ENCODE measurements at regions not wholly inside any gene's neighbourhood (a gene's known extent, or its start where the extent isn't known, plus 50 kb on each side); places are given as distances from the start of the nearest gene placed in this dataset.

DNA sequence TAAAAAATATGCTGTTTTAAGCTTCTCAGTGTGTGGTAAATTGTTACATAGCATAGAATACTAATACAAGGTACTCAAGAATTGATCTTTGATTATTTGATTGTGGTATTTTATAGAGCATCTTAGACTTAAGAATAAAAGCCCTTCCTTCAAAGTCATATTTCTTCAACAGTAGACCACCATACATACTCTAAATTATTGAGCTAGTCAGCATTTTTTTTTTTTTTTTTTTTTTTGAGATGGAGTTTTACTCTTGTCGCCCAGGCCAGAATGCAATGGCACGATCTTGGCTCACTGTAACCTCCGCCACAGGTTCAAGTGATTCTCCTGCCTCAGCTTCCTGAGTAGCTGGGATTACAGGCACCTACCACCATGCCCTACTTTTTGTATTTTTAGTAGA is 436.7 kb upstream of the LUZP2 start:
- Mint-ChIP-seq H3K9me3 (no peaks in the 10 kb centered on the region), H3K36me3 (ENCODE audit: low read depth) (no peaks in the 10 kb centered on the region), H3K4me3 (no peak overlapping the region), H3K27ac (no peak overlapping the region), H3K27me3 (no peaks in the 10 kb centered on the region), H3K4me1 (no peaks in the 10 kb centered on the region)
- ChIA-PET CTCF (no interaction called here), POLR2A (no interaction called here)
- no peak for DNase-seq

DNA sequence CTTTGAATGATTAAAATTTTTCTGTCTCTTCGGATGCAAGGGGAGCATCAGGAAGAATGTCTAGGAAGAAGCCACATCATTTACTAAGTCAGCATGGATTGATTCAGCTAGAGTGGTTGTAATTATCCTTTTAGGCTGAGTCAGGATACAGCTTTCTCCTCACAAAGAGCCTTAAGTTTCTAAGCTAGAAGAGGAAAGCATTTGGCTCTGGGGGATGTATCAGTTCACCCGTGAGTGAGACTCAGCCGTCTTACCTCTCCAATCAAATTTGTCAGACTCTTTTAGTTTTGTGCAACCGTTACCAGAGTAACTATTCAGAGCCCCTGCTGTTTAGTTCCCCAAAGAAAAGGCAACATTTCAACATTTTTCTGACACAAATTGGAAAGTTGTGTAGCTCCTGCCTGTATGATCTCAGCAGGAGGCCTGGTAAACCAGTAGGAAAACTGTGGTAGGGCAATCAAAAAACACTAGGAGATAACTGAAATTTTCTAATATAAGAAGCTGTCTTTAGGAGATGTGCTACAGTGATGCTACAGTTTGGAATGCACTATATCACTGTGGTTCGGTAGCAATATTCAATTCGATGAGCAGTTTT is 432.4 kb upstream of the LUZP2 start:
- ChIA-PET CTCF (interaction anchor here (1.3 kb wide), 1 partner anchor 8 kb away, joined by 3 read pairs; no protein-coding TSS in a partner anchor), POLR2A (no interaction called here)
- H3K27me3 Mint-ChIP-seq, result no peaks in the 10 kb centered on the region
- H3K9me3 Mint-ChIP-seq, result no peaks in the 10 kb centered on the region
- H3K27ac Mint-ChIP-seq, result no peak overlapping the region
- H3K4me1 Mint-ChIP-seq, result no peaks in the 10 kb centered on the region
- H3K36me3 Mint-ChIP-seq (ENCODE audit: low read depth), result no peaks in the 10 kb centered on the region
- H3K4me3 Mint-ChIP-seq, result no peak overlapping the region
- no peak for DNase-seq

DNA sequence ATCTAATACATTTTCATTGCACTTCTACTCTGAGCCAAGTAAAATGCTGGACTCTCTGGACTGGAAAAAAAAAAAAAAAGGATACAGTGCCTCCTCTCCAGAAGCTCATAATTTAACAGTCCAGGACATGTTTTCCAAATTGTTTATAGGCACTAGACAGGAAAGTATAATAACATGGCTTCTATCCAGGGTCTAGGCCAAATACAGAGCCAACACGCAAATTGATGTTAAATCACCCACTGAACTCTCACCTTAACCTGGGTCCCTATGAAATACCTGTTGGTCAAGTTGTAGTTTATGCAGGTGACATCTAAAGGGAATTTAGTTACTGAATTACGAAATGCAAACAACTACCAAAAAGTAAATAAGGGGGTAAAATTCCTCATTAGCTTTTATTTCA is 428.7 kb upstream of the LUZP2 start:
- CTCF ChIA-PET, result no interaction called here
- POLR2A ChIA-PET, result no interaction called here
- no peak overlapping the region for H3K4me3 Mint-ChIP-seq
- H3K9me3 Mint-ChIP-seq, result peaks cover 2% of the 10 kb centered on the region
- H3K4me1 Mint-ChIP-seq, result no peaks in the 10 kb centered on the region
- no peaks in the 10 kb centered on the region for H3K36me3 Mint-ChIP-seq (ENCODE audit: low read depth)
- no peak overlapping the region for H3K27ac Mint-ChIP-seq
- no peak for DNase-seq
- H3K27me3 Mint-ChIP-seq, result no peaks in the 10 kb centered on the region

DNA sequence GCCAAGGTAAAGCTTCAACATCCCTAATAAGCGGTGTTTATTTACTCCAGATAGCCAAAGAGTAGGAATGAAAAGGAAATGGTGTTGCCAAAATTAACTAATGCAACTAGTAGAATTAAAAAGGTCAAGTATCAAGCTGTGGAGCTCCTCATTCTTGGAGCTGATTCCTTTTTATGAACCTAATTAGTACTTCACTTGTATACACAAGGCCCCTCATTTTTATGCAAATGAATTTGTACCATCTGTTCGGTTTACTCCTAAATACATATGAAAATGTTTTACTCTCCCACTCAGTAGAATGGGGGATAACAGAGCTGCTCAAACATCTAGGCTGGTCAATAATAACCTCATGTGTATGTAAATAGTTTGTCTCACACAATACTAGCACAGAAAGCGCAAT is 426.4 kb upstream of the LUZP2 start:
- Mint-ChIP-seq H3K4me3 (no peak overlapping the region), H3K27me3 (no peaks in the 10 kb centered on the region), H3K9me3 (peaks cover 2% of the 10 kb centered on the region), H3K4me1 (no peaks in the 10 kb centered on the region), H3K36me3 (ENCODE audit: low read depth) (no peaks in the 10 kb centered on the region), H3K27ac (no peak overlapping the region)
- CTCF ChIA-PET, result no interaction called here
- POLR2A ChIA-PET, result no interaction called here
- no peak for DNase-seq

DNA sequence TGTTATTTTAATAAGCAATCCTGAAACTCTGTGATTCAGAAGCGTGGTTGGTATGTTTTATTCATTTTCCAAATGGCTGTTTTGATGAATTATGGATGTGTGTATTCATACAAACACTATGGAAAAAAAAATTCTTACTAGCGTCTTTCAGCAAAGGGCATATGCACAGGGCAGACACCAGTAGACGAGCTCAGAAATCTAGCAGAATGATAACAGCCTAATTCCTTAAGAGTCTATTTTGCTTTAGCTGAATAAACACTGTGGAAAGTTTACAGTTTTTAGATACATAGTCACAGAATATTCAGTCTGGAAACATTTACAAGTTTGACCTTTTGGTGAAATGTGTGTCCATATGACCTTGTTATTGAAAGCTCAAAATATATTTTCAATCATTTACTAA is 418.8 kb upstream of the LUZP2 start:
- no peaks in the 10 kb centered on the region for H3K4me1 Mint-ChIP-seq
- DNase-seq, result no peak
- H3K36me3 Mint-ChIP-seq (ENCODE audit: low read depth), result no peaks in the 10 kb centered on the region
- CTCF ChIA-PET, result no interaction called here
- H3K27me3 Mint-ChIP-seq, result no peaks in the 10 kb centered on the region
- H3K9me3 Mint-ChIP-seq, result no peaks in the 10 kb centered on the region
- H3K27ac Mint-ChIP-seq, result no peak overlapping the region
- H3K4me3 Mint-ChIP-seq, result no peak overlapping the region
- POLR2A ChIA-PET, result no interaction called here

DNA sequence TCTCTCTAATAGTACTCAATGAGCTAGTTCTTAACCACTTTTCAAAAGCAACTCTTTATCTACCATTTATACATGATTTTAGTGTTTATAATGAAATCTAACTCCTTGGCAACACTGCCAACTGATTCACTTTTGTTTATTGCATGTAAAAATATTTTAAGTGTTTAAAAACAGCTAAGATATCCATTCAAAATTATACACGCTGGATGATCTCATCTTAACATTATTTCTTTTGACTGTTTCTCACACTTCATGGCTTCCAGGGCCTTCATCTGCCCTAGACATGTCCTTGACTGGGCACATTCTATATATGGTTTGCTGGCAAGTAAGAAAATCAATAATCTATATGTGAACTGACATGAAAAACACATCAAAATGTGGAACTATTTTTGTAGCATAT is 414.6 kb upstream of the LUZP2 start:
- no peaks in the 10 kb centered on the region for H3K4me1 Mint-ChIP-seq
- no peak overlapping the region for H3K4me3 Mint-ChIP-seq
- no peak for DNase-seq
- ChIA-PET POLR2A (no interaction called here), CTCF (no interaction called here)
- no peak overlapping the region for H3K27ac Mint-ChIP-seq
- H3K9me3 Mint-ChIP-seq, result no peaks in the 10 kb centered on the region
- H3K36me3 Mint-ChIP-seq (ENCODE audit: low read depth), result no peaks in the 10 kb centered on the region
- H3K27me3 Mint-ChIP-seq, result no peaks in the 10 kb centered on the region

DNA sequence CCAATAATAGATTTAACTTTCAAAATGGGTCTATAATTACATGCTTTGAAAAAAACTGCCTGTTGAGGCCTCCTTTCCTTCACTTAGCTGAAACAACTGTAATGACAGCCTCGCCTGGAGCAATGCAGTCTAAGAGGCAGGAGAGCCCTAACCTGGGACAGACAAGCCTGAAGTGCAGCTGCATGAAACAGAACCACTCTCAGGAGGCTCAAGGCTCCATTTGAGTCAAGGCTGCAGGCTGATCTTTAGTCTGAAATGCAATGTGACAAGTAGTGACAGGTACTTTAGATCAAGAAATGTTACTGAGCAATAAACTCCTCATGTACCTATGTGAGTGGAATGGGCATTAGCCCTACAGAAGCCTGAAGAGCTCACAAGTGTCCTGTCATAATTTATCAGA is 414.0 kb upstream of the LUZP2 start:
- Mint-ChIP-seq H3K4me3 (no peak overlapping the region), H3K4me1 (no peaks in the 10 kb centered on the region), H3K9me3 (peaks cover 4% of the 10 kb centered on the region), H3K27me3 (no peaks in the 10 kb centered on the region), H3K36me3 (ENCODE audit: low read depth) (no peaks in the 10 kb centered on the region), H3K27ac (no peak overlapping the region)
- DNase-seq, result no peak
- POLR2A ChIA-PET, result no interaction called here
- CTCF ChIA-PET, result no interaction called here

DNA sequence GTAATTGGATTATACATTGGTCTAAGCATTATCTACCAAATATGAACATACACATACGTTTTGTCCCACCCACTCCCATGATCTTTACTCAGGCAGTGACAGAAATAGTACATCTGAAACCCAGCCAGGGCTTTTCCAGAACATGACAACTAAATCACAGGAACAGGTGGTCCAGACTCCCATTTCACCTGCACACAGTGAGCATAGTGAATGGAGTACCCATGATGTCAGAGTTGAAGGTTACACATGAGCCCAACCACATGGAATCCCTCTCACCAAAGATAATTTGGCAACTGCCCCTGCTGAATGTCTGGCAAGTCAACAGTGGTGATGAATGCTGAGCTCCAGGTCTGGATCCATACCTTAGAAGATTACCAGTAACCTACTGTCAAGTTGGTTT is 411.9 kb upstream of the LUZP2 start:
- H3K27ac Mint-ChIP-seq, result no peak overlapping the region
- CTCF ChIA-PET, result no interaction called here
- peaks cover 4% of the 10 kb centered on the region for H3K9me3 Mint-ChIP-seq
- no peak overlapping the region for H3K4me3 Mint-ChIP-seq
- POLR2A ChIA-PET, result no interaction called here
- H3K27me3 Mint-ChIP-seq, result no peaks in the 10 kb centered on the region
- H3K4me1 Mint-ChIP-seq, result no peaks in the 10 kb centered on the region
- DNase-seq, result no peak
- H3K36me3 Mint-ChIP-seq (ENCODE audit: low read depth), result no peaks in the 10 kb centered on the region

DNA sequence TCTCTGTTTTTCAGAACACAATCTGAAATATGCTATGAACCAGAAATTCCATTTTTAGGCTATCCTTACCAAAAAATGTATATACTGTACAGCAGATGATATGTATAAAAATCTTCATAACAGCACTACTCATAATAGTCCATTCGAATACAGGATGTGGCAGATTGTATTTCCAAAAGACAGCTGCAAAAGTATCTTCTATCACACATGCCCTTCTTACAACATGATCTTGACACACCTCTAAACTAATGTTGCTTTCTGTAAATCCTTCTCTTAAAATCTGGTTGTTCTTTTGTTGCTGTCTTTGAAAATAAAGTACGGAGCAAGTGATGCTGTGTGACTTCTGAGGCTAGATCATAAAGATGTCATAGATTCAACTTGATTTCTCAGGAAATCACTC is 409.9 kb upstream of the LUZP2 start:
- no peaks in the 10 kb centered on the region for H3K36me3 Mint-ChIP-seq (ENCODE audit: low read depth)
- H3K9me3 Mint-ChIP-seq, result peaks cover 4% of the 10 kb centered on the region
- ChIA-PET CTCF (no interaction called here), POLR2A (no interaction called here)
- no peak overlapping the region for H3K4me3 Mint-ChIP-seq
- DNase-seq, result no peak
- no peak overlapping the region for H3K27ac Mint-ChIP-seq
- H3K27me3 Mint-ChIP-seq, result no peaks in the 10 kb centered on the region
- no peaks in the 10 kb centered on the region for H3K4me1 Mint-ChIP-seq

DNA sequence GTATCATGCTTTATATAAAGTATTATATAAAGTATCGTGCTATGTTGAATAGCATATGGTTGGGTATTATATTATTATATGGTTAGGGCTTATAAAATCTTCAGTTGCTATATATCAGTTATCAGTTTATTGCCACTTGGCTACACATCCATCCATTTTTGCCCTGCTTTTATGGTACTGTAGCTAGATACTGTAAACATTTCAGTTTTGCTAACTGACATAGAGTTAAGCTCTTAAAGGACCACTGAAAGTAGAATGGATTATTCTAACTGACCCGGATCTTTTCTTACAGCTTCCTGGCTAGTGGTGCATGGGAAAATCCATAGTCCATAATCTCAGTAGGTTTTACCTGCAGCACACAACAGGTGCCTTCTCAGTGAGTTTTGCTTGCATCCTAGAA is 405.3 kb upstream of the LUZP2 start:
- no peaks in the 10 kb centered on the region for H3K27me3 Mint-ChIP-seq
- no peaks in the 10 kb centered on the region for H3K36me3 Mint-ChIP-seq (ENCODE audit: low read depth)
- DNase-seq, result no peak

DNA sequence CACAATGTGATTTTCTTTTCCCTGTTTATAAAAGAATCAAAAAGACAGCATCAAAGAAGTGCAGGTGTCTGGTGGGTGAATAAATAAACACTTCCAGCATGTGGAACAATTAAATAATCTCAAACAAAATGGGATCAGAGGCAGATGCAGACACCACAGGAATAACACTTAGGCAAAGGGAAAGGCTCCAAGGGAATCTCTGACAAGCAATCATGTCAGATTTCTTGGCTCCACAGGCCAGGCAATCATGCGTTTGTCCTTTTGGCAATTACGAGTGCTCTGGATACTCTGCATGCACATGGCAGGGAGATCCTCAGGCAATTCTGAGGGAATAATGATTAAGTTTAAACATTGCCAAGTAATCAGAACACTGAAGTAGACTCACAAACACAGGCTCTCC is 403.5 kb upstream of the LUZP2 start:
- Mint-ChIP-seq H3K4me1 (no peaks in the 10 kb centered on the region), H3K9me3 (no peaks in the 10 kb centered on the region), H3K27me3 (no peaks in the 10 kb centered on the region), H3K27ac (no peak overlapping the region), H3K36me3 (ENCODE audit: low read depth) (no peaks in the 10 kb centered on the region), H3K4me3 (no peak overlapping the region)
- POLR2A ChIA-PET, result no interaction called here
- no peak for DNase-seq
- CTCF ChIA-PET, result no interaction called here

More for the DNA sequence above, 405.3 kb upstream of the LUZP2 start:
- H3K4me1 Mint-ChIP-seq, result no peaks in the 10 kb centered on the region
- ChIA-PET CTCF (no interaction called here), POLR2A (no interaction called here)
- no peak overlapping the region for H3K27ac Mint-ChIP-seq
- no peak overlapping the region for H3K4me3 Mint-ChIP-seq
- H3K9me3 Mint-ChIP-seq, result peaks cover 4% of the 10 kb centered on the region

DNA sequence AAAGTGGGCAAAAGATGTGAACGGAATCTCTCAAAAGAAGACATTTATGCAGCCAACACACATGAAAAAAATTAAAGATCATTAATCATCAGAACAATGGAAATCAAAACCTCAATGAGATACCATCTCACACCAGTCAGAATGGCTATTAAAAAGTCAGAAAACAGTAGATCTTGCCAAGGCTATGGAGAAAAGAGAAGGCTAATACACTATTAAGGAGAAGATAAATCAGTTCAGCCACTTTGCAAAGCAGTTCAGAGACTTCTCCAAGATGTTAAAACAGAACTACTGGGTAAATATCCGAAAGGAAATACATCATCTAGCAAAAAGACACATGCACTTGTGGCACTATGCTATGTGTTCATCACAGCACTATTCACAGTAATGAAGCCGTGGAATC is 388.2 kb upstream of the LUZP2 start:
- ChIA-PET POLR2A (no interaction called here), CTCF (no interaction called here)
- Mint-ChIP-seq H3K36me3 (ENCODE audit: low read depth) (no peaks in the 10 kb centered on the region), H3K27me3 (no peaks in the 10 kb centered on the region), H3K4me3 (no peak overlapping the region), H3K9me3 (peaks cover 15% of the 10 kb centered on the region), H3K4me1 (no peaks in the 10 kb centered on the region), H3K27ac (no peak overlapping the region)
- no peak for DNase-seq

DNA sequence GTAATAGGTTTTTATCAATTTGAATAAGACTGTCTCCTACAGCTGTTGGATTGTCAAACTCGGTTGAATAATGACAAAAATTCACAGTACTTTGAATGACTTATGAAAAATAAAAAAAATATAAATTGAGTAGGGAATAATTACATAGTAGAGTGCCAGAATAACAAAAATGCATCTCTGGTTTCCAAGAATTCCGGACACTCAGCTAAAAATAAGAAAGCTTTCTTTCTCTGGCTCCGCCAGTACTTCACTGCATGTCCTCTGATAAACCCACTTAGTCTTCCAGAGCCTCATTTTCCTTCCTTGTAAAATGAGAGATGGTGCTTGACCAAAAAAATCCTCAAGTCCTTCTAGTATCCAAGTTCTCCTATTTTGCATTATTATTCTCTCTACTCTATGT is 374.6 kb upstream of the LUZP2 start:
- no peaks in the 10 kb centered on the region for H3K36me3 Mint-ChIP-seq (ENCODE audit: low read depth)
- POLR2A ChIA-PET, result no interaction called here

DNA sequence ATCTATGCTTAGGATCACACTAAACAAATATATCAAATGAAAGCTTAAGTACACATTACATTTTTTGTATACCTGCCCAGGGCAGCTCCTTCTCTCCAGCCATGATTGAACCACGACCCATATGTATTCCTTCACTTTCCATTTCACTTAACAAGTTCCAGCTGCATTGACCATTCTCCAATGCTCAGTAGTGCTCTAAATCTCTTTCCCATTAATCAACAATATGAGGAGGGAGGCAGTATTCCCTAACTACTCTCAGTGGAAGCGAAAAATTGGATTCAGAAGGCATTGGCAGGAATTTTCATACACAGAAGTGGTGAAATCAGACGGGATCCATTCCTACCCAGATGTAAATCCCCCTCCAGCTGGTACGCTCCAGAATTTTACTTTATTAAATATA is 372.0 kb upstream of the LUZP2 start:
- no peaks in the 10 kb centered on the region for H3K27me3 Mint-ChIP-seq
- no peak for DNase-seq
- no peak overlapping the region for H3K27ac Mint-ChIP-seq
- POLR2A ChIA-PET, result no interaction called here
- CTCF ChIA-PET, result no interaction called here
- H3K9me3 Mint-ChIP-seq, result peaks cover 2% of the 10 kb centered on the region
- H3K4me1 Mint-ChIP-seq, result no peaks in the 10 kb centered on the region
- H3K36me3 Mint-ChIP-seq (ENCODE audit: low read depth), result no peaks in the 10 kb centered on the region
- H3K4me3 Mint-ChIP-seq, result no peak overlapping the region

More for the DNA sequence above, 374.6 kb upstream of the LUZP2 start:
- no peak overlapping the region for H3K4me3 Mint-ChIP-seq
- no peak overlapping the region for H3K27ac Mint-ChIP-seq
- H3K4me1 Mint-ChIP-seq, result no peaks in the 10 kb centered on the region
- H3K27me3 Mint-ChIP-seq, result no peaks in the 10 kb centered on the region
- no peak for DNase-seq
- CTCF ChIA-PET, result no interaction called here
- H3K9me3 Mint-ChIP-seq, result peaks cover 2% of the 10 kb centered on the region

DNA sequence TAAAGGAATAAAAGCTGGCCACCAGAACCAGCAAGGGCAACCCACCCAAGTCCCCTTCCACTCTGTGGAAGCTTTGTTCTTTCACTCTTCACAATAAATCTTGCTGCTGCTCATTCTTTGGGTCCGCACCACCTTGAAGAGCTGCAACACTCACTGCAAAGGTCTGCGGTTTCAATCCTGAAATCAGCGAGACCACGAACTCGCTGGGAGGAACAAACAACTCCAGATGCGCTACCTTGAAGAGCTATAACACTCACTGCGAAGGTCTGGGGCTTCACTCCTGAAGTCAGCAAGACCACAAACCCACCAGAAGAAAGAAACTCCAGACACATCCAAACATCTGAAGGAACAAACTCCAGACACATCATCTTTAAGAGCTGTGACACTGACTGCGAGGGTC is 365.2 kb upstream of the LUZP2 start:
- Mint-ChIP-seq H3K36me3 (ENCODE audit: low read depth) (no peaks in the 10 kb centered on the region), H3K4me1 (no peaks in the 10 kb centered on the region), H3K9me3 (peaks cover 2% of the 10 kb centered on the region), H3K27ac (no peak overlapping the region), H3K4me3 (no peak overlapping the region), H3K27me3 (no peaks in the 10 kb centered on the region)
- POLR2A ChIA-PET, result no interaction called here
- DNase-seq, result no peak
- CTCF ChIA-PET, result no interaction called here
